Gastroesophageal sphincter (tissue), 4 donors: ENCODE measurements at regions not wholly inside any gene's neighbourhood (a gene's known extent, or its start where the extent isn't known, plus 50 kb on each side); places are given as distances from the start of the nearest gene placed in this dataset.
A peak's percentile ranks its signal among the peaks of the same experiment; 100 is the strongest.

Experiments
- ATAC-seq: fragments of 150-250 bp; one replicate; pipeline ENCODE4 v1.9.1; 2016; ENCODE audit warnings: mild to moderate bottlenecking, moderate library complexity
- H3K27ac ChIP-seq, 4 donors: fragments of 200-600 bp; sonication (generic) in 3 of 4; 1 replicate in 3 of 4; 2 replicates in 1 of 4; pipeline ENCODE4 v1.5.1; 2016 to 2019
- H3K27me3 ChIP-seq: fragments of 200-600 bp; sonication (generic); one replicate; pipeline ENCODE4 v1.5.1; 2019
- H3K36me3 ChIP-seq, 2 donors: fragments of 200-600 bp; sonication (generic); one replicate each; pipeline ENCODE4 v1.5.1; 2019; ENCODE audit warnings: control low read depth in 1 of 2
- H3K4me1 ChIP-seq, 3 donors: fragments of 200-600 bp; sonication (generic); 1 replicate in 2 of 3; 2 replicates in 1 of 3; pipeline ENCODE4 v1.5.1; 2016 to 2019; ENCODE audit warnings: control low read depth in 2 of 3
- H3K4me3 ChIP-seq, 2 donors: fragments of 200-600 bp; sonication (generic); one replicate each; pipeline ENCODE4 v1.5.1; 2019; ENCODE audit warnings: mild to moderate bottlenecking in 1 of 2, moderate library complexity in 1 of 2
- H3K9me3 ChIP-seq, 3 donors: fragments of 200-600 bp; sonication (generic); one replicate each; pipeline ENCODE4 v1.5.1; 2017 to 2019; ENCODE audit warnings: control low read depth in 2 of 3
- CTCF ChIP-seq, 4 experiments: fragments of 200-600 bp in 2 of 4; fragments of 450-650 bp in 2 of 4; sonication (generic) in 1 of 4; IDR thresholded peaks; one replicate each; pipeline ENCODE4 v1.5.1; 2017 to 2019; ENCODE audit warnings: antibody characterized with exemption in 4 of 4, mild to moderate bottlenecking in 2 of 4, moderate library complexity in 2 of 4
- EP300 ChIP-seq: sonication (generic); formaldehyde crosslinking; IDR thresholded peaks from one replicate; pipeline ENCODE4 v1.6.1; 2017; ENCODE audit warnings: antibody characterized with exemption, mild to moderate bottlenecking
- POLR2A ChIP-seq, 2 donors: fragments of 450-650 bp; IDR thresholded peaks; one replicate each; pipeline ENCODE4 v1.6.1; 2017; ENCODE audit warnings: antibody characterized with exemption in 2 of 2, mild to moderate bottlenecking in 2 of 2, moderate library complexity in 1 of 2
- POLR2AphosphoS5 ChIP-seq: sonication (generic); formaldehyde crosslinking; IDR thresholded peaks from one replicate; pipeline ENCODE4 v1.6.1; 2017; ENCODE audit warnings: antibody characterized with exemption
- WGBS, 2 donors: methylation state at CpG; one replicate each; pipeline ENCODE4 v1.1.5; 2018; ENCODE audit warnings: low coverage in 1 of 2; 5-methylcytosine and 5-hydroxymethylcytosine counted together

GRCh38 chr13:33526718-33527117, 241.2 kb upstream of the STARD13 start:
- H3K27me3 ChIP-seq, result no peaks in the 10 kb centered on the region
- no peak for TF ChIP-seq POLR2A (IDR thresholded peaks at IDR 0.05)
- WGBS, 2 donors, result 77 to 97% methylated on average over 3 of the region's 3 CpGs
- no peaks in the 10 kb centered on the region for H3K36me3 ChIP-seq
- no peak overlapping the region for H3K27ac ChIP-seq
- no peak overlapping the region for H3K4me3 ChIP-seq
- no peaks in the 10 kb centered on the region for H3K9me3 ChIP-seq
- ATAC-seq, result no peak
- H3K4me1 ChIP-seq, result peaks cover 0 to 26% (median 7%) of the 10 kb centered on the region in 3 donors

GRCh38 chr13:33528896-33529295, 243.3 kb upstream of the STARD13 start:
- no peak for ATAC-seq
- Histone ChIP-seq H3K27ac (no peak overlapping the region), H3K4me3 (no peak overlapping the region)

GRCh38 chr13:33531484-33531883, 245.9 kb upstream of the STARD13 start:
- no peaks in the 10 kb centered on the region for H3K9me3 ChIP-seq
- H3K27me3 ChIP-seq, result no peaks in the 10 kb centered on the region
- H3K4me1 ChIP-seq, result peaks cover 0 to 25% (median 0%) of the 10 kb centered on the region in 3 donors
- ATAC-seq, result no peak
- no peaks in the 10 kb centered on the region for H3K36me3 ChIP-seq
- TF ChIP-seq EP300 (no peak), POLR2A (IDR thresholded peaks at IDR 0.05) (no peak), CTCF (IDR thresholded peaks at IDR 0.05) (no peak), POLR2AphosphoS5 (no peak)
- H3K4me3 ChIP-seq, result no peak overlapping the region
- no peak overlapping the region for H3K27ac ChIP-seq

More at GRCh38 chr13:33528896-33529295, 243.3 kb upstream of the STARD13 start:
- H3K27me3 ChIP-seq, result no peaks in the 10 kb centered on the region
- WGBS, 2 donors, result 88 to 94% methylated on average over 2 of the region's 2 CpGs
- no peaks in the 10 kb centered on the region for H3K36me3 ChIP-seq
- no peak for TF ChIP-seq EP300
- TF ChIP-seq POLR2A (IDR thresholded peaks at IDR 0.05), result no peak
- no peak for TF ChIP-seq POLR2AphosphoS5
- no peak for TF ChIP-seq CTCF (IDR thresholded peaks at IDR 0.05)
- peaks cover 0 to 32% (median 6%) of the 10 kb centered on the region in 3 donors for H3K4me1 ChIP-seq
- no peaks in the 10 kb centered on the region for H3K9me3 ChIP-seq

GRCh38 chr13:33535061-33535460, 249.5 kb upstream of the STARD13 start:
- no peaks in the 10 kb centered on the region for H3K27me3 ChIP-seq
- no peaks in the 10 kb centered on the region for H3K9me3 ChIP-seq
- H3K4me3 ChIP-seq, result no peak overlapping the region
- H3K36me3 ChIP-seq, result no peaks in the 10 kb centered on the region
- no peak for TF ChIP-seq CTCF (IDR thresholded peaks at IDR 0.05)
- TF ChIP-seq POLR2AphosphoS5, result no peak
- TF ChIP-seq POLR2A (IDR thresholded peaks at IDR 0.05), result no peak
- no peak for TF ChIP-seq EP300
- H3K4me1 ChIP-seq, result peaks cover 0 to 45% (median 3%) of the 10 kb centered on the region in 3 donors
- H3K27ac ChIP-seq, result no peak overlapping the region
- whole genome bisulfite sequencing, 2 donors, result 71% methylated on average over 2 to 4 of the region's 4 CpGs
- ATAC-seq, result no peak

GRCh38 chr13:33536601-33537000, 251.0 kb upstream of the STARD13 start:
- TF ChIP-seq EP300 (no peak), POLR2AphosphoS5 (no peak), CTCF (IDR thresholded peaks at IDR 0.05) (no peak), POLR2A (IDR thresholded peaks at IDR 0.05) (no peak)
- ATAC-seq, result no peak
- peaks cover 3 to 60% (median 13%) of the 10 kb centered on the region in 3 donors for H3K4me1 ChIP-seq
- no peaks in the 10 kb centered on the region for H3K36me3 ChIP-seq
- peak overlapping the region in 1 of 2 donors; percentile 18 for H3K4me3 ChIP-seq
- H3K9me3 ChIP-seq, result no peaks in the 10 kb centered on the region
- peak overlapping the region in 2 of 4 donors; percentile 91 to 92 for H3K27ac ChIP-seq
- no peaks in the 10 kb centered on the region for H3K27me3 ChIP-seq
- WGBS, 2 donors, result 38 to 49% methylated on average over 2 of the region's 2 CpGs
